Neural crest cell (in vitro differentiated cells): ENCODE measurements at regions not wholly inside any gene's neighbourhood (a gene's known extent, or its start where the extent isn't known, plus 50 kb on each side); places are given as distances from the start of the nearest gene placed in this dataset.

Experiments used
- DNase-seq: peaks from one replicate; pipeline ENCODE4 v3.0.0; 2021; ENCODE audit warnings: low read depth, mixed read lengths, low spot score
- H3K27ac Mint-ChIP-seq: one replicate; pipeline ENCODE4 v1.8.0; 2021; ENCODE audit warnings: mild to moderate bottlenecking, mixed read lengths; ENCODE audit not compliant: unreplicated experiment
- H3K27me3 Mint-ChIP-seq: 2 replicates; pipeline ENCODE4 v1.8.0; 2021; ENCODE audit warnings: low read depth, mild to moderate bottlenecking, mixed read lengths
- H3K36me3 Mint-ChIP-seq: 2 replicates; pipeline ENCODE4 v1.8.0; 2021; ENCODE audit warnings: low read depth, mild to moderate bottlenecking, mixed read lengths
- H3K4me1 Mint-ChIP-seq: 2 replicates; pipeline ENCODE4 v1.8.0; 2021; ENCODE audit warnings: mixed read lengths
- H3K4me3 Mint-ChIP-seq: one replicate; pipeline ENCODE4 v1.8.0; 2021; ENCODE audit warnings: mild to moderate bottlenecking, mixed read lengths
- H3K9me3 Mint-ChIP-seq: 2 replicates; pipeline ENCODE4 v1.8.0; 2021; ENCODE audit warnings: mixed read lengths
- TF ChIP-seq, protein P1 (sequence below): fragments of 200-600 bp; sonication (generic); conservative IDR thresholded peaks from 2 replicates; pipeline ENCODE4 v1.5.0; 2021; ENCODE audit warnings: antibody characterized with exemption, mild to moderate bottlenecking

GRCh38 chr18:11271954-11272353, 122.6 kb upstream of the PIEZO2 start:
- Mint-ChIP-seq H3K36me3 (no peaks in the 10 kb centered on the region), H3K27me3 (no peaks in the 10 kb centered on the region), H3K9me3 (peaks cover 6% of the 10 kb centered on the region), H3K4me1 (peaks cover 26% of the 10 kb centered on the region), H3K27ac (no peak overlapping the region), H3K4me3 (no peak overlapping the region)
- TF ChIP-seq, protein P1, sequence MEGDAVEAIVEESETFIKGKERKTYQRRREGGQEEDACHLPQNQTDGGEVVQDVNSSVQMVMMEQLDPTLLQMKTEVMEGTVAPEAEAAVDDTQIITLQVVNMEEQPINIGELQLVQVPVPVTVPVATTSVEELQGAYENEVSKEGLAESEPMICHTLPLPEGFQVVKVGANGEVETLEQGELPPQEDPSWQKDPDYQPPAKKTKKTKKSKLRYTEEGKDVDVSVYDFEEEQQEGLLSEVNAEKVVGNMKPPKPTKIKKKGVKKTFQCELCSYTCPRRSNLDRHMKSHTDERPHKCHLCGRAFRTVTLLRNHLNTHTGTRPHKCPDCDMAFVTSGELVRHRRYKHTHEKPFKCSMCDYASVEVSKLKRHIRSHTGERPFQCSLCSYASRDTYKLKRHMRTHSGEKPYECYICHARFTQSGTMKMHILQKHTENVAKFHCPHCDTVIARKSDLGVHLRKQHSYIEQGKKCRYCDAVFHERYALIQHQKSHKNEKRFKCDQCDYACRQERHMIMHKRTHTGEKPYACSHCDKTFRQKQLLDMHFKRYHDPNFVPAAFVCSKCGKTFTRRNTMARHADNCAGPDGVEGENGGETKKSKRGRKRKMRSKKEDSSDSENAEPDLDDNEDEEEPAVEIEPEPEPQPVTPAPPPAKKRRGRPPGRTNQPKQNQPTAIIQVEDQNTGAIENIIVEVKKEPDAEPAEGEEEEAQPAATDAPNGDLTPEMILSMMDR: no peak
- DNase-seq: no peak

DNA sequence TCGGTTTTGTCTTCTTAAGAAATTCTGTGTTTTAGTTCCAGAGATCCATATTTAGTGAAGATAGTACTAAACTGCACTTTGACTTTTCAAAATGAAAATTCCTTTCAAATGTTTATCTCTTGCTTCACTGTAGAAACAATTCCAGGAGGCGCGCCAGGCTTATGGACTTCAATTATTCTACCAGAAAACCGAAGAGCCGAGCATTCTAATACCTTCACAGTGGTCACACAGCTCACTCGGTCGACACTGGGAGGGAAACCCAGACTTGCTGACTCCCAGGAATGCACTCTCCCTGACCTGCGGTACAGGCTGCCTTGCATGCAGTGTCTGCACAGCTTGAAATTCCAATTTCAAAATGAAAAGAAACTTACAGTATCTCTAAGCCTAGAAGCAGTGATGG, 119.9 kb upstream of the PIEZO2 start:
- Mint-ChIP-seq H3K9me3 (peaks cover 11% of the 10 kb centered on the region), H3K4me1 (peaks cover 23% of the 10 kb centered on the region), H3K36me3 (peaks cover 2% of the 10 kb centered on the region)

GRCh38 chr18:11268741-11269233, 119.4 kb upstream of the PIEZO2 start:
- Mint-ChIP-seq H3K4me3 (no peak overlapping the region), H3K27me3 (no peaks in the 10 kb centered on the region), H3K27ac (no peak overlapping the region), H3K36me3 (peaks cover 4% of the 10 kb centered on the region), H3K4me1 (peaks cover 19% of the 10 kb centered on the region), H3K9me3 (peaks cover 11% of the 10 kb centered on the region)
- TF ChIP-seq, protein P1: no peak
- no peak for DNase-seq

More for the DNA sequence above, 119.9 kb upstream of the PIEZO2 start:
- TF ChIP-seq, protein P1: no peak
- no peak overlapping the region for H3K27ac Mint-ChIP-seq
- no peak overlapping the region for H3K4me3 Mint-ChIP-seq
- no peak for DNase-seq
- H3K27me3 Mint-ChIP-seq: no peaks in the 10 kb centered on the region

- Mint-ChIP-seq H3K27ac (no peak overlapping the region), H3K27me3 (no peaks in the 10 kb centered on the region), H3K9me3 (peaks cover 12% of the 10 kb centered on the region), H3K4me1 (peaks cover 19% of the 10 kb centered on the region), H3K36me3 (peaks cover 9% of the 10 kb centered on the region), H3K4me3 (no peak overlapping the region)
- TF ChIP-seq, protein P1: no peak
- DNase-seq: no peak
These were observed 118.8 kb upstream of the PIEZO2 start for GRCh38 chr18:11268153-11268552.

- no peaks in the 10 kb centered on the region for H3K27me3 Mint-ChIP-seq
- H3K4me3 Mint-ChIP-seq: no peak overlapping the region
- TF ChIP-seq, protein P1: no peak
- DNase-seq: no peak
- no peak overlapping the region for H3K27ac Mint-ChIP-seq
- peaks cover 12% of the 10 kb centered on the region for H3K9me3 Mint-ChIP-seq
- H3K36me3 Mint-ChIP-seq: peaks cover 9% of the 10 kb centered on the region
- peaks cover 24% of the 10 kb centered on the region for H3K4me1 Mint-ChIP-seq
These were observed 117.6 kb upstream of the PIEZO2 start for GRCh38 chr18:11266781-11267480.
